ENCODE measurements at regions not wholly inside any gene's neighbourhood (a gene's known extent, or its start where the extent isn't known, plus 50 kb on each side); places are given as distances from the start of the nearest gene placed in this dataset.

DNA sequence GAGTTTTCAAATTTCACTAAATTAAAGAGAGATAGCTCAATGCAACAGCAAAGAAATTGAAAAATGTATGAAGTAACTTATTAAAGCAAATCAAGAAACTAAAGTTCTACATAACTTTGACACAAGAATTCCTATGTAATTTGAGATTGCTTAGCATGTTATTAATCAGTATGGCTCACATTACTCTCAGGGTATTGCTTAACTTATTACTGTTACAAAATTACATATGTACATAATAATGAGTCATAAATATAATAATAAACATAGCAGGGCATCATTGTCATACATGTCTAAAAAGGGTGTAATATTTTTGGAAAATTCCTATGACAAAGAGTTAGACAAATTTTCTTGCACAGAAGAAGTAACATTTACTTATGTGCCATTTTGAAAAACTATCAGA, 75.0 kb downstream of the ZWINT start:
- Histone ChIP-seq H3K9ac (ENCODE audit: low read length) (no peak overlapping the region), H2AFZ (ENCODE audit: low read length) (no peak overlapping the region), H3F3A (ENCODE audit: insufficient read depth, low read length) (no peaks in the 10 kb centered on the region), H4K20me1 (ENCODE audit: insufficient read depth, low read length) (no peaks in the 10 kb centered on the region), H3K9me3 (replicated peaks; ENCODE audit: insufficient read depth, low read length) (no peaks in the 10 kb centered on the region), H3K27me3 (replicated peaks; ENCODE audit: insufficient read depth, low read length) (no peaks in the 10 kb centered on the region), H3K79me2 (ENCODE audit: low read length) (no peaks in the 10 kb centered on the region), H3K4me3 (ENCODE audit: low read length) (no peak overlapping the region), H3K4me2 (ENCODE audit: low read depth, low read length) (no peak overlapping the region), H3K9me2 (replicated peaks; ENCODE audit: insufficient read depth, low read length) (no peaks in the 10 kb centered on the region), H3K36me3 (replicated peaks; ENCODE audit: insufficient read depth, low read length) (no peaks in the 10 kb centered on the region), H3K4me1 (ENCODE audit: low read length) (no peaks in the 10 kb centered on the region), H3K27ac (ENCODE audit: low read length) (no peak overlapping the region)
- TF ChIP-seq EZH2phosphoT487 (IDR thresholded peaks at IDR 0.05; ENCODE audit: low read length) (no peak), EZH2 (optimal IDR thresholded peaks at IDR 0.05; ENCODE audit: low read depth, low read length) (no peak), CTCF (IDR thresholded peaks at IDR 0.05; ENCODE audit: low read length) (no peak)
- DNase-seq: no peak

GRCh38 chr10:56279270-56279669, 81.8 kb downstream of the ZWINT start:
- Histone ChIP-seq H3F3A (ENCODE audit: insufficient read depth, low read length) (no peaks in the 10 kb centered on the region), H3K36me3 (replicated peaks; ENCODE audit: insufficient read depth, low read length) (no peaks in the 10 kb centered on the region), H4K20me1 (ENCODE audit: insufficient read depth, low read length) (no peaks in the 10 kb centered on the region), H3K9ac (ENCODE audit: low read length) (no peak overlapping the region), H3K27me3 (replicated peaks; ENCODE audit: insufficient read depth, low read length) (no peaks in the 10 kb centered on the region), H3K79me2 (ENCODE audit: low read length) (no peaks in the 10 kb centered on the region), H3K4me1 (ENCODE audit: low read length) (no peaks in the 10 kb centered on the region), H3K4me3 (ENCODE audit: low read length) (no peak overlapping the region), H3K9me3 (replicated peaks; ENCODE audit: insufficient read depth, low read length) (no peaks in the 10 kb centered on the region), H3K9me2 (replicated peaks; ENCODE audit: insufficient read depth, low read length) (no peaks in the 10 kb centered on the region), H2AFZ (ENCODE audit: low read length) (no peak overlapping the region), H3K4me2 (ENCODE audit: low read depth, low read length) (no peak overlapping the region), H3K27ac (ENCODE audit: low read length) (no peak overlapping the region)
- no peak for DNase-seq
- TF ChIP-seq EZH2phosphoT487 (IDR thresholded peaks at IDR 0.05; ENCODE audit: low read length): no peak

GRCh38 chr10:56269181-56269580, 91.9 kb downstream of the ZWINT start:
- Histone ChIP-seq H3K4me1 (ENCODE audit: low read length) (no peaks in the 10 kb centered on the region), H3K9me2 (replicated peaks; ENCODE audit: insufficient read depth, low read length) (no peaks in the 10 kb centered on the region), H3K36me3 (replicated peaks; ENCODE audit: insufficient read depth, low read length) (no peaks in the 10 kb centered on the region), H3K27ac (ENCODE audit: low read length) (no peak overlapping the region), H3K9ac (ENCODE audit: low read length) (no peak overlapping the region), H3K9me3 (replicated peaks; ENCODE audit: insufficient read depth, low read length) (no peaks in the 10 kb centered on the region), H3K4me3 (ENCODE audit: low read length) (no peak overlapping the region), H3K4me2 (ENCODE audit: low read depth, low read length) (no peak overlapping the region), H3K79me2 (ENCODE audit: low read length) (no peaks in the 10 kb centered on the region), H4K20me1 (ENCODE audit: insufficient read depth, low read length) (no peaks in the 10 kb centered on the region), H3K27me3 (replicated peaks; ENCODE audit: insufficient read depth, low read length) (no peaks in the 10 kb centered on the region), H3F3A (ENCODE audit: insufficient read depth, low read length) (no peaks in the 10 kb centered on the region), H2AFZ (ENCODE audit: low read length) (no peak overlapping the region)
- TF ChIP-seq EZH2phosphoT487 (IDR thresholded peaks at IDR 0.05; ENCODE audit: low read length) (no peak), EZH2 (optimal IDR thresholded peaks at IDR 0.05; ENCODE audit: low read depth, low read length) (no peak), CTCF (IDR thresholded peaks at IDR 0.05; ENCODE audit: low read length) (no peak)
- no peak for DNase-seq

DNA sequence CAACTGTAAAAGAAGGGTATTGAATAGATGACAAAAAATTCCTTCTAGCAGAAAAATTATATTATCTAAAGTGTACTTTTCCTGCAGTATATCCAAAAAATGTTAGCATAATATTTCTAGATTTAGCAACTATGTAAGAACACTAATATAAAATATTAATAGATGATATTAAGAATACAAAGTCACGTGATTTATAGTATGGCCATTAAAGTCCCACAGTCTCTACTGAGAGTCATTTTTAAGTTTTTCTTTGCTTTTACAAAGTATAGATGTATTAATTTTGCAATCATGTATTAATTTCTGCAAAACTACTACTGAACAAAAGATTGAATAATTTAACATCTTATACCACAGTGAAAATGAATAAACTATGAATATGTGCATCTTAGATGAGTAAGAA, 94.9 kb downstream of the ZWINT start:
- H3K4me2 ChIP-seq (ENCODE audit: low read depth, low read length): no peak overlapping the region
- no peaks in the 10 kb centered on the region for H3F3A ChIP-seq (ENCODE audit: insufficient read depth, low read length)
- H3K27me3 ChIP-seq (replicated peaks; ENCODE audit: insufficient read depth, low read length): no peaks in the 10 kb centered on the region
- H3K79me2 ChIP-seq (ENCODE audit: low read length): no peaks in the 10 kb centered on the region
- no peaks in the 10 kb centered on the region for H3K36me3 ChIP-seq (replicated peaks; ENCODE audit: insufficient read depth, low read length)
- TF ChIP-seq EZH2phosphoT487 (IDR thresholded peaks at IDR 0.05; ENCODE audit: low read length) (no peak), EZH2 (optimal IDR thresholded peaks at IDR 0.05; ENCODE audit: low read depth, low read length) (no peak), CTCF (IDR thresholded peaks at IDR 0.05; ENCODE audit: low read length) (no peak)
- H3K9me3 ChIP-seq (replicated peaks; ENCODE audit: insufficient read depth, low read length): no peaks in the 10 kb centered on the region
- H3K9me2 ChIP-seq (replicated peaks; ENCODE audit: insufficient read depth, low read length): no peaks in the 10 kb centered on the region
- H3K4me1 ChIP-seq (ENCODE audit: low read length): no peaks in the 10 kb centered on the region
- no peaks in the 10 kb centered on the region for H4K20me1 ChIP-seq (ENCODE audit: insufficient read depth, low read length)
- no peak overlapping the region for H3K4me3 ChIP-seq (ENCODE audit: low read length)
- no peak overlapping the region for H2AFZ ChIP-seq (ENCODE audit: low read length)
- DNase-seq: no peak
- no peak overlapping the region for H3K27ac ChIP-seq (ENCODE audit: low read length)
- H3K9ac ChIP-seq (ENCODE audit: low read length): no peak overlapping the region
